ENCODE measurements at regions not wholly inside any gene's neighbourhood (a gene's known extent, or its start where the extent isn't known, plus 50 kb on each side); places are given as distances from the start of the nearest gene placed in this dataset.

DNA sequence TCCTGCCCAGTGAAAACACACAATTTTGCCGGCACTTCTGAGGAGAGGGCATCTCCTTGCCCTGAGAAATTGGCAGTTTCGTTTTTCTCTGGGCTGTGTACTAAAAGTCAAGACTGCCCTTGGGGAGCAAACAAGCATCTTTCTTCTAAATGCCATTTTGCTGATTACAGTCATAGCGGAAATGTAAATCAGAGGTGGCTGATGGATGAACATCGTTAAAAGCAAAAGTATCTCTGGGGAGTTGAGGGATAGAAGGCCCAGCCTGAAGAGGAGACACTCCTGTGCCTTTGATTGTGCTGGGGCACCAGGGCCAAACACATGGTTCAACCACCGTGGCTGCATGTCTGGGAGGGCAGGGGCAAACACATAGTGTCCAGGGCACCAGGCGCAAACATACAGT, 49.8 kb downstream of the ABCC12 start:
- no peak for DNase-seq (ENCODE audit: low spot score in 2 of 2)
- no peaks in the 10 kb centered on the region for H3K36me3 ChIP-seq (replicated peaks)
- in situ Hi-C loops (cut with MboI; ENCODE audit: low sequenced_read_pairs): no loop called here
- H3K9me3 ChIP-seq: no peaks in the 10 kb centered on the region
- no peaks in the 10 kb centered on the region for H3K27me3 ChIP-seq (ENCODE audit: low read depth)
- no peak overlapping the region for H3K4me3 ChIP-seq
- no peaks in the 10 kb centered on the region for H3K4me1 ChIP-seq

DNA sequence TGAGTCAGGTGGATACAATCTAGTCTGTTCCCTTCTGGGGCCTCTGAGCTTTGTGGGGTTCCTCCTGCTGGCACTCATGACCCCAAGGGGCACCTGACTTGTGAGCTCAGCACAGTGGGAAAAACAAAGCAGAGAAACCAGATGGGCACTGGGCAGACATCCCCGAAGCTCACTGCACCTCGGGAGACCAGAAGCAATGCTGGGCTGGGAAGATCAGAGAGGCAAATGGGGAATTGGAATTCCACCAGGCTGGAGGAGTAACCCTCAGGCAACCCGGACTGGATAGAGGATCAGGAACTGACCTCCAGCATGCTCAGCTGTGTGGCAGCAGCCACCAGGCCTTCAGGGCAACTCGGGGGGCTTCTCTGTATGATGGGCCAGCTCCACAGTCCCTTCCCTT, 50.3 kb downstream of the ABCC12 start:
- no peaks in the 10 kb centered on the region for H3K9me3 ChIP-seq
- H3K4me3 ChIP-seq: no peak overlapping the region
- DNase-seq (ENCODE audit: low spot score in 2 of 2): no peak
- no peaks in the 10 kb centered on the region for H3K4me1 ChIP-seq
- in situ Hi-C loops (cut with MboI; ENCODE audit: low sequenced_read_pairs): no loop called here
- H3K36me3 ChIP-seq (replicated peaks): no peaks in the 10 kb centered on the region
- no peaks in the 10 kb centered on the region for H3K27me3 ChIP-seq (ENCODE audit: low read depth)

DNA sequence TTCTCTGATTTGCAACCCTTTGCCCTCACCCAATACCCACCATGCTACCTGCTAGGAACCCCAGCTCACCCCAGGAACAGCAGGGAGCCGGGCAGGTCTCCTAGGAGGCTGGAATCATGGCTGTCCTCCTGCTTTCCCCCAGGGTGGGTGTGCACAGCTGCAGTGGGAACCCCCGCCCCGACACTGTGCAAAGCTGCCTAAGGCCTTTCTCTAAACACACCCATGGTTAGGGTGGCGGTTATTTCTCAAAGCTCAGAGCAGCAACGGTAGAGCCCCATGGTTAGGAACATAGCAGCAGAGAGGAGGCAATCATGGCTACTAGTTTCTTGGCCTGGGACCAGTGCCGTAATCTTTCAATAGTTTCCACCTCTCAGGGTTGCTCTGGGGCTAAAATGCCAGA, 52.2 kb downstream of the ABCC12 start:
- H3K4me1 ChIP-seq: no peaks in the 10 kb centered on the region
- no peaks in the 10 kb centered on the region for H3K27me3 ChIP-seq (ENCODE audit: low read depth)
- no peak for DNase-seq (ENCODE audit: low spot score in 2 of 2)
- no peak overlapping the region for H3K4me3 ChIP-seq
- H3K36me3 ChIP-seq (replicated peaks): no peaks in the 10 kb centered on the region
- H3K9me3 ChIP-seq: no peaks in the 10 kb centered on the region
- in situ Hi-C loops (cut with MboI; ENCODE audit: low sequenced_read_pairs): no loop called here

DNA sequence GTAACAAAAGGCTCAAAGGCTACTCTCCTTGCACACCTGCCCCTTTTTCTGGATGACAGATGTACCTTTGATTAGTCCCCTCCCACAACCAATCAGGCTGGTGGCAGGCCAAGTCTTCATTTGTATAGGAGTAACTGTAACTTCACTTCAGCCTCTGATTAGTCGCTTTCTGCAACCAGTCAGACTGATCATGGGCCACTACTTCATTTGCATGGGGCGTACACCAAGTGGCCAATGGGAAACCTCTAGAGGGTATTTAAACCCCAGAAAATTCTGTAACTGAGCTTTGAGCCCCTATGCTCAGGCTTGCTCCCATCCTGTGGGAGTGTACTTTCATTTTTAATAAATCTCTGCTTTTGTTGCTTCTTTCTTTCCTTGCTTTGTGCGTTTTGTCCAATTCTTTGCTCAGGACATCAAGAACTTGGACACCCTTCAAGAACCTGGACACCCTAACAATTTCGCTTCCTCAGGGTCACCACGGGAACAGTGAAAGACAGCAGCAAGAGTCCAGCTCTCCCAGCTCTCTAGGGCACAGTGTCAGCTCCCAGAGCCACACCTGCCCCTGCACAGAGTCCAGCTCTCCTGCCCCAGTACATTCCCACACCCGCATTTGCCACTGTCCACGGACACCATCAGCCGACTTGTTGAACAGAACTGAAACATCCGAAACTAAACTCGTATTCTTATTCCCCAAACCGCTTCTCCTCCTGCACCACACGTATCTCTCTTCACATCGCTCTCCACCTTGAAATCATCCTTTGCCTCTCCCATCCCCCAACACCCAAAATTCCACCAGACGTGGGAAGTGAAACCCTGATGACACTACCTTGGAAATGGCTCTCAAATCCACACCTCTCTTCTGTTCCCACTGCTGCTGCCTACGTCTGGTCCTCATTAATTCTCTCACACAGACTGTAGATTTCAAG, 53.4 kb downstream of the ABCC12 start:
- H3K4me1 ChIP-seq: no peaks in the 10 kb centered on the region
- H3K36me3 ChIP-seq (replicated peaks): no peaks in the 10 kb centered on the region
- in situ Hi-C loops (cut with MboI; ENCODE audit: low sequenced_read_pairs): no loop called here
- no peaks in the 10 kb centered on the region for H3K9me3 ChIP-seq
- no peaks in the 10 kb centered on the region for H3K27me3 ChIP-seq (ENCODE audit: low read depth)
- no peak for DNase-seq (ENCODE audit: low spot score in 2 of 2)
- H3K4me3 ChIP-seq: no peak overlapping the region

DNA sequence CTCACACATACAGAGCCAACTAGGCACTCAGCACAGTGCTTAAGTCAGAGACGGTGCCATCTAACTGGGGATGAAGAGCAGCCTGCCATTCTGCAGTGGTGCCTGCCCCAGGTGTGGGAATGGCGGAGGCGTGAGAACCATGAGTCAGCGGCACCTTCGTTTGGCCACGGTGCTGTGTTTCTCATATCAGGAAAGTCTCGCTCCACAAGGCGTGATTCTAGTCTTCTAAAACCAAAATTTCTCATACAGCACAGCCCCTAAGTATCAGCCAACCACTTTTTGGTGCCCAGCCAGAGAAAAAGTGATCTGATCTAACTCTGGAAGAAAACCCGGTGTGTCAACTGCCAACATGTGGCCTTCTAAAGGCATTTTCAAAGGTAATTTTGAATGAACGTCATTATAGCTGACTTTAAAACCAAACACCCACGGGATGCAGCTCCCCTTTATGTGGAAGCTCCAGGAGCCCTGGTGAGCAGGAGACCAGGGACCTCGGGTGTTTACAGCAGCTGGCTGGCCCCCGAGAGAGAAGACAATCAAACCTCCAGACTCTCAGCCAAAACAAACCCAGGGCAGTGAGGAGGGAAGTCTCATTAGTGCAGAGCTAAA, 54.6 kb downstream of the ABCC12 start:
- no peaks in the 10 kb centered on the region for H3K27me3 ChIP-seq (ENCODE audit: low read depth)
- no peaks in the 10 kb centered on the region for H3K4me1 ChIP-seq
- H3K9me3 ChIP-seq: no peaks in the 10 kb centered on the region
- no peak overlapping the region for H3K4me3 ChIP-seq
- no peaks in the 10 kb centered on the region for H3K36me3 ChIP-seq (replicated peaks)
- in situ Hi-C loops (cut with MboI; ENCODE audit: low sequenced_read_pairs): no loop called here
- DNase-seq (ENCODE audit: low spot score in 2 of 2): no peak

DNA sequence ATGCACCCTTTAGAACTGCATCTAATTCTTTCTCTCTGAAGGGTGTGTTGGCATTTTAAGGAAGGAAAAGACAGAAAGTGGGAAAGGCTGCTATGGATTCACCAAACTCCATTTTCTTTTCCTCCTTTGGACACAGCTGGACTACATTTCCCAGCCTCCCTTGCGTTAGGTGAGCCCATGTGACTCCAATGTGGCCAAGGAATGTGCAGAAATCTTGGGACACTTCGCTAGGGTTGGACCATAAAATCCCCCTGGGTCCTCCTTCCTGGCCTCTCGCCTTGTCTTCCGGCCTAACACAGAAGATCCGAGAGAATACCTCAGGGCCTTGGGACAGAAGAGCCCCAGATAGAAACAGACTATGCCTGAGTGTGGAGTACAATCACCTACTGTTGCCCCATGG, 56.3 kb downstream of the ABCC12 start:
- Histone ChIP-seq H3K4me1 (no peaks in the 10 kb centered on the region), H3K4me3 (no peak overlapping the region), H3K9me3 (no peaks in the 10 kb centered on the region), H3K27me3 (ENCODE audit: low read depth) (no peaks in the 10 kb centered on the region), H3K36me3 (replicated peaks) (no peaks in the 10 kb centered on the region)
- in situ Hi-C loops (cut with MboI; ENCODE audit: low sequenced_read_pairs): no loop called here
- peak; percentile 4 to 48 for DNase-seq (ENCODE audit: low spot score in 2 of 2)

DNA sequence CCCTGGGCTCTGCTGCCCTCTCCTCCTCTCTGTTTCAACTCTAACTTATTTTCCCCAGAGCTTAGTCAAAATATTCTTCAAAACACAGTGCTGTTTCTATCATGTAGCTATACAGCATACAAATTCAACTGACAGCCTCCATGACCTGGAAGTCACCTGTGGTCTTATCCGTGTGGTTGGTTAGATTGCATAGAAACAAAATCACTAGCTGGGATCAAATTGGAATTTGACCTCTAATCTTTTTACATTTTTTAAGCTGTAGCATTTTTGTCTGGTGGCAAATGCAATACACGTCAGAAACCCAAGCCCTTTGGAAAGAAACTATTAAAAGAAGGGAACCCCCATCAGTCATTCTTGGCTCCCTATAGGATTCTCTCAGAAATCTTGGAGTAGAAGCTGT, 57.3 kb downstream of the ABCC12 start:
- DNase-seq (ENCODE audit: low spot score in 2 of 2): no peak
- H3K4me1 ChIP-seq: no peaks in the 10 kb centered on the region
- H3K27me3 ChIP-seq (ENCODE audit: low read depth): no peaks in the 10 kb centered on the region
- in situ Hi-C loops (cut with MboI; ENCODE audit: low sequenced_read_pairs): no loop called here
- H3K9me3 ChIP-seq: no peaks in the 10 kb centered on the region
- no peak overlapping the region for H3K4me3 ChIP-seq
- no peaks in the 10 kb centered on the region for H3K36me3 ChIP-seq (replicated peaks)

DNA sequence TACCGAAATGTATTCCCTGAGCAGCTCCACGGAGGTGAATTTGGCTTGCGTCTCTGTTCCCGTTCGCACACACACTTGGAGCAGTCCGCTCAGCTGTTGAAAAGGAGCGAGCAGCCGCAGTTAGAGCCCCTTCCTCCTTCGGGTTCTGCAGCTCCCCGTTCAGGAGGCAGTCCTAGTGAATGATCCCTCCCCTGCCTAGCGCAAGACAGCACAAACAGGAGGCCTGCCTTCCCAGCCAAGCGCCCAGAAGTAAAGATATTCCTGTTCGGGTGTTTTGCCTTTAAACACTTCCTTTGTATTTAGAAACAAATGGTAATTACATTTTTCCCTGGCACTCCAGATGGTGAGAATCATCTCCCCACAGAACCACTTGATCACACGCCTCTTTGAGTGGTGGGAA, 64.7 kb downstream of the ABCC12 start:
- Histone ChIP-seq H3K4me3 (no peak overlapping the region), H3K36me3 (replicated peaks) (no peaks in the 10 kb centered on the region), H3K9me3 (no peaks in the 10 kb centered on the region), H3K4me1 (no peaks in the 10 kb centered on the region), H3K27me3 (ENCODE audit: low read depth) (no peaks in the 10 kb centered on the region)
- DNase-seq (ENCODE audit: low spot score in 2 of 2): no peak
- in situ Hi-C loops (cut with MboI; ENCODE audit: low sequenced_read_pairs): no loop called here

DNA sequence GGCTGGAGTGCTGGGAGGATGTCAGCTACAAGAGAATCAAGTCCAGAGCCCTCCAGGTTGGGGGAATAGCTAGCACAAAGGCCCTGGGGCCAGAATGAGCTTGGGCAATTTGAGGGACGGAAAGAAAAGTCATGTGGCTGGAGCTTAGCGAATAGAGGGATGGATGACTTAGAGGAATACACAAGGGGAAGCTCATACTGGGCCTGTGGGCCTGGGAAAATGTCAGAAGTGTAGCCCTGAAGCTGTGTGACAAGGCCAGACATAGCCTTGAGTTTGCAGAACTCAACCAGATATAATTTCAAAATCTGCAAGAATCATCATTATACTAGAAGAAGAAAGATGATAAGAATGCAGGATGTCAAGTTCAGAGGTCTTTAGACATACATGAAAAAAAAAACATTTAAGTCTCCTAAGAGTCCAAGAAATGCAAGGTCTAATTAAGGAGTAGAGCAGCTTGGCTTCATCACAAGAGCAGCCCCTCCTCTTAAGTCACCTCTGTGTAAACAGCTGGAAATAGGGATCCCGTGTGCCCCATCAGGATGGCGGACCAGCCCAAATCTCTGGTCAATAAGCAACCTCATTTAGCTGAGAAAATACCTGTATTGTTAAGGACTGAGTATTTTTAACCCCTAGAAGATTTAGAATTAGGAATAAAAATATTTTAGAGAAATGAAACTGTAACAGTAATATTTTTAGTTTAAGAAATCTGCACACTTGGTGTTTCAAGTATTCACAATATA, 66.6 kb downstream of the ABCC12 start:
- no peak for DNase-seq (ENCODE audit: low spot score in 2 of 2)
- Histone ChIP-seq H3K4me3 (no peak overlapping the region), H3K9me3 (no peaks in the 10 kb centered on the region), H3K4me1 (no peaks in the 10 kb centered on the region), H3K36me3 (replicated peaks) (no peaks in the 10 kb centered on the region), H3K27me3 (ENCODE audit: low read depth) (no peaks in the 10 kb centered on the region)
- in situ Hi-C loops (cut with MboI; ENCODE audit: low sequenced_read_pairs): no loop called here

DNA sequence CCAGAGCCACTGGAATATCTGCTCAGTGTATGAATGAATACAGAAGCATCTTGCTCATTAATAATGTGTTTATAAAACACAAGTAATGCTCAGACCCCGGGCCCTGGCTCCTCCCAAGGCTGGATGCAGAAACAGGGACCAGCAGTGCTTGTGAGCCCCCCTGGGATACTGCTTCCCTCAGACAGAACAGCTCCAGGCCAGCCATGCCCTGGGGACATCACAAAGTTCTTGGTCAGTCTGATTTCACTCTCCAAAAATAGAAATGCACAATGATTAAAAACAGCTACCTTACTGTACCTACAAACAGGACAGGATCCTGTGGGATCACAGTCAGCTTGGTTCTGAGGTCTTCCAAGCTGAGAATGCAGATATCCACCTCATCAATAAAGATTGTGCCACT, 68.2 kb downstream of the ABCC12 start:
- no peaks in the 10 kb centered on the region for H3K27me3 ChIP-seq (ENCODE audit: low read depth)
- DNase-seq (ENCODE audit: low spot score in 2 of 2): no peak
- H3K4me3 ChIP-seq: no peak overlapping the region
- no peaks in the 10 kb centered on the region for H3K4me1 ChIP-seq
- in situ Hi-C loops (cut with MboI; ENCODE audit: low sequenced_read_pairs): no loop called here
- no peaks in the 10 kb centered on the region for H3K9me3 ChIP-seq
- no peaks in the 10 kb centered on the region for H3K36me3 ChIP-seq (replicated peaks)

DNA sequence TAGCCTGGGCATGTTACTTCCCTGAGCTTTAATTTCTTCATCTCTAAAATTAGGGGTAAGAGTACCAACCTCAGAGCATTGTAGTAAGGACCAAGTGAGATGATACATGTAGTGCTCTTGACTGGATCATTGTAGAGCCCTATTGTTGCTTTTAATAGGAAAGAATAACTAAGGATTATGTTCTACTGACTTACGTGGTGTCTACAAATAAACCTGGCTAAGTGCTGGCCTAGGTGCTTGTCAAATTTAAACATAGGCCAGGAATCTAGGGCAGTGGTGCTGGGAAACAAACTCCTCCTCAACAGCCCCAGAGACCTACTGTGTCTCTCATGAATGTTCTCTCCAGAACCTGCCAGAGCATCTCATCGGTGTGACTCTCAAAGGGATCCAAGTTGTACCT, 69.4 kb downstream of the ABCC12 start:
- Histone ChIP-seq H3K27me3 (ENCODE audit: low read depth) (no peaks in the 10 kb centered on the region), H3K9me3 (no peaks in the 10 kb centered on the region), H3K4me3 (no peak overlapping the region), H3K36me3 (replicated peaks) (no peaks in the 10 kb centered on the region), H3K4me1 (no peaks in the 10 kb centered on the region)
- no peak for DNase-seq (ENCODE audit: low spot score in 2 of 2)
- in situ Hi-C loops (cut with MboI; ENCODE audit: low sequenced_read_pairs): no loop called here

DNA sequence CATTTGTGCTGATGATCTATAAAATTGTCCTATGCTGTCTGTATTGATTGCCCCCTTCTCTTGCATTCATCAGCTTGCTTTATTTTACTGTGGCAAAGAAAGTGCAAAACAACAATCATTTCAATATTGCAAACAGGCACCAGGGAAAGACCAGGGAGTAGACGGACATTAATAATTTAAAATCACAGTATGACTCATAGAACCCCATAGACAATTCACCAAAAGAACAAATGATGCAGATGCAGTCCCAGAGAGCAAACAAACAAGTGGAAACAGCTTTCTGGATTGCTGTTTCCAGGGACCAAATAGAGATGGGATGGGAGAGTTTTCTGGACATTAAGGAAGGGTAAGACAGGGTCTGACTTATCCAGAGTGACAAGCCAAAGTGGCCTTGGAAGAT, 70.1 kb downstream of the ABCC12 start:
- in situ Hi-C loops (cut with MboI; ENCODE audit: low sequenced_read_pairs): no loop called here
- H3K9me3 ChIP-seq: no peaks in the 10 kb centered on the region
- H3K36me3 ChIP-seq (replicated peaks): no peaks in the 10 kb centered on the region
- no peak overlapping the region for H3K4me3 ChIP-seq
- H3K27me3 ChIP-seq (ENCODE audit: low read depth): no peaks in the 10 kb centered on the region
- DNase-seq (ENCODE audit: low spot score in 2 of 2): no peak
- H3K4me1 ChIP-seq: no peaks in the 10 kb centered on the region

DNA sequence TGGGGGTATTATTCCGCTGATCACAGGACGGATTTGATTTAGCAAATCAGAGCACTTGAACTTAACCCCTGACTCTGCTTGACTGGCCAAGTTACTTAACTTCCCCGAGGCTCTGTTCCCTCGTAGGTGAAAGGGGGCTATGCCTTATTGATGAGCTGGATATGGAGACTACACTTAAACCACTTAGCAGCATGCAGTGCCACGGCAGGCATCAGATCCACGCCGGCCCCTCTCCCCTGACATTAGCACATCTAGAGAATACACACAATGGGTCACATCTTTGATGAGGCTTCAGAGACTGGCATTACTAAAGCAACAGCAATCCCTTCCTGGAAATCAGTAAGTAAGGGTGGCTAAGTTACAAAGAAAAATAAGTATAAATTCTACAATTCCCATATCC, 71.0 kb downstream of the ABCC12 start:
- Histone ChIP-seq H3K36me3 (replicated peaks) (no peaks in the 10 kb centered on the region), H3K4me3 (no peak overlapping the region), H3K27me3 (ENCODE audit: low read depth) (no peaks in the 10 kb centered on the region), H3K9me3 (no peaks in the 10 kb centered on the region), H3K4me1 (no peaks in the 10 kb centered on the region)
- in situ Hi-C loops (cut with MboI; ENCODE audit: low sequenced_read_pairs): no loop called here
- no peak for DNase-seq (ENCODE audit: low spot score in 2 of 2)

DNA sequence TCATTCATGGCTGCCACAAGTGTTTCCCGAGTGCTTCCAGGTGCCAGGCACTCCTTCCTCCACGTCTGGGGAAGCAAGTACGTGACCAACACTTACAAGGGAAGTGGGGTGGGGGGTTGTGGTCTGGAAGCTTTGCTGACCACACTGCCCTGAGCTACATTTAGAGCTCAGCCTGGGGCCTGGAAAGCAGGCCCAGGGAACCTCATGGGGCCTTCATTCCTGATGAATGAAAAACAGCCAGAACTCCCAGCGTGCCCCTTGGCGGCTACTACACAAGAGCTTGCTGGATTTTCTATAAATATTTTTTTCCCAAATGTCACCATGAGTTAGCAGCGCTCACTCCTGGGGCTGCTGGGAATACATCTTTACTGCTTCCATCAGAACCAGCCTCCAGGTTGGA, 73.3 kb downstream of the ABCC12 start:
- no peaks in the 10 kb centered on the region for H3K4me1 ChIP-seq
- 0 out of 2 replicates have a peak, but pooled peaks cover 2% of the 10 kb centered on the region for H3K27me3 ChIP-seq (ENCODE audit: low read depth)
- in situ Hi-C loops (cut with MboI; ENCODE audit: low sequenced_read_pairs): no loop called here
- H3K4me3 ChIP-seq: no peak overlapping the region
- DNase-seq (ENCODE audit: low spot score in 2 of 2): no peak
- H3K9me3 ChIP-seq: no peaks in the 10 kb centered on the region
- H3K36me3 ChIP-seq (replicated peaks): no peaks in the 10 kb centered on the region
